Neural cell (in vitro differentiated cells): ENCODE measurements at regions not wholly inside any gene's neighbourhood (a gene's known extent, or its start where the extent isn't known, plus 50 kb on each side); places are given as distances from the start of the nearest gene placed in this dataset.
"Not testable (repeated sequence)": the region's sequence is repeated elsewhere in the genome, so short reads cannot be mapped to it uniquely, and the experiment has no call there.

ENCODE experiments used
- H2AFZ ChIP-seq: fragments of 200-600, 300-800 bp; sonication (generic), shearing (Covaris generic); 2 replicates; pipeline ENCODE4 v1.6.0; 2014; ENCODE audit warnings: low read depth, mild to moderate bottlenecking, antibody characterized with exemption, low read length, moderate library complexity
- H3F3A ChIP-seq: fragments of 200-600 bp; shearing (Covaris generic); 2 replicates; pipeline ENCODE4 v1.6.1; 2016; ENCODE audit warnings: mild to moderate bottlenecking, moderate library complexity, mixed read lengths, antibody characterized with exemption, low read length; ENCODE audit not compliant: insufficient read depth, poor library complexity, severe bottlenecking
- H3K27ac ChIP-seq: fragments of 200-600, 300-800 bp; sonication (generic), shearing (Covaris generic); 2 replicates; pipeline ENCODE4 v1.5.1; 2014; ENCODE audit warnings: mild to moderate bottlenecking, low read length, moderate library complexity
- H3K27me3 ChIP-seq: fragments of 300-800, 200-600 bp; sonication (generic), shearing (Covaris generic); 2 replicates; pipeline ENCODE4 v1.6.0; 2014; ENCODE audit warnings: mild to moderate bottlenecking, low read depth, low read length, moderate library complexity; ENCODE audit not compliant: insufficient read depth
- H3K36me3 ChIP-seq: fragments of 300-800, 200-600 bp; sonication (generic), shearing (Covaris generic); 2 replicates; pipeline ENCODE4 v1.5.1; 2014; ENCODE audit warnings: mild to moderate bottlenecking, antibody characterized with exemption, low read length, moderate library complexity; ENCODE audit not compliant: insufficient read depth
- H3K4me2 ChIP-seq: fragments of 300-800, 200-600 bp; sonication (generic), shearing (Covaris generic); 2 replicates; pipeline ENCODE4 v1.6.0; 2014; ENCODE audit warnings: mild to moderate bottlenecking, low read length
- H3K4me3 ChIP-seq: fragments of 300-800, 200-600 bp; sonication (generic), shearing (Covaris generic); 2 replicates; pipeline ENCODE4 v1.5.1; 2014; ENCODE audit warnings: mild to moderate bottlenecking, low read length, moderate library complexity
- H3K79me2 ChIP-seq: fragments of 200-600 bp; shearing (Covaris generic); replicated peaks from 2 replicates; pipeline ENCODE4 v1.6.0; 2014; ENCODE audit warnings: mild to moderate bottlenecking, low read length, moderate library complexity; ENCODE audit not compliant: insufficient read depth
- H3K9ac ChIP-seq: fragments of 300-800, 200-600 bp; sonication (generic), shearing (Covaris generic); 2 replicates; pipeline ENCODE4 v1.6.1; 2016; ENCODE audit warnings: mild to moderate bottlenecking, low read length, mixed read lengths
- H3K9me2 ChIP-seq: fragments of 200-600 bp; shearing (Covaris generic); 2 replicates; pipeline ENCODE4 v1.6.1; 2016; ENCODE audit warnings: mild to moderate bottlenecking, low read length, mixed read lengths; ENCODE audit not compliant: insufficient read depth
- H3K9me3 ChIP-seq: fragments of 200-600, 300-800 bp; sonication (generic), shearing (Covaris generic); 2 replicates; pipeline ENCODE4 v1.6.1; 2016; ENCODE audit warnings: mild to moderate bottlenecking, mixed run types, low read length, moderate library complexity, mixed read lengths
- H4K20me1 ChIP-seq: fragments of 200-600 bp; shearing (Covaris generic); 2 replicates; pipeline ENCODE4 v1.6.1; 2016; ENCODE audit warnings: mild to moderate bottlenecking, mixed run types; ENCODE audit not compliant: insufficient read depth
- EP300 ChIP-seq: fragments of 450-650 bp; conservative IDR thresholded peaks from 2 replicates; pipeline ENCODE4 v1.6.1; 2014; ENCODE audit warnings: antibody characterized with exemption, mild to moderate bottlenecking, moderate library complexity; ENCODE audit not compliant: poor library complexity, severe bottlenecking
- MXI1 ChIP-seq: fragments of 450-650 bp; conservative IDR thresholded peaks from 2 replicates; pipeline ENCODE4 v1.6.1; 2014; ENCODE audit warnings: antibody characterized with exemption, mild to moderate bottlenecking; ENCODE audit not compliant: poor library complexity, severe bottlenecking
- POLR2AphosphoS5 ChIP-seq: IDR thresholded peaks from 2 replicates; pipeline ENCODE4 v1.6.1; 2012
- RAD21 ChIP-seq: fragments of 450-650 bp; conservative IDR thresholded peaks from 2 replicates; pipeline ENCODE4 v1.6.1; 2014; ENCODE audit warnings: antibody characterized with exemption, mild to moderate bottlenecking, moderate library complexity
- REST ChIP-seq: IDR thresholded peaks from 2 replicates; pipeline ENCODE4 v1.6.1; 2012; ENCODE audit warnings: borderline replicate concordance
- SMC3 ChIP-seq: fragments of 450-650 bp; conservative IDR thresholded peaks from 2 replicates; pipeline ENCODE4 v1.6.1; 2014; ENCODE audit warnings: antibody characterized with exemption, mild to moderate bottlenecking, moderate library complexity; ENCODE audit not compliant: poor library complexity
- TAF1 ChIP-seq: IDR thresholded peaks from 2 replicates; pipeline ENCODE4 v1.6.1; 2012; ENCODE audit warnings: low read depth
- TF ChIP-seq, protein P1 (sequence below): fragments of 450-650 bp; IDR thresholded peaks from 2 replicates; pipeline ENCODE4 v1.5.1; 2014; ENCODE audit warnings: antibody characterized with exemption, mild to moderate bottlenecking, moderate library complexity; ENCODE audit not compliant: poor library complexity, severe bottlenecking

- H3K36me3 ChIP-seq, result no peaks in the 10 kb centered on the region
- H3K9me3 ChIP-seq, result no peaks in the 10 kb centered on the region
- H4K20me1 ChIP-seq, result no peaks in the 10 kb centered on the region
- TF ChIP-seq TAF1 (no peak), REST (no peak), POLR2AphosphoS5 (no peak), EP300 (no peak), MXI1 (no peak), RAD21 (no peak), SMC3 (no peak)
- TF ChIP-seq, protein P1, sequence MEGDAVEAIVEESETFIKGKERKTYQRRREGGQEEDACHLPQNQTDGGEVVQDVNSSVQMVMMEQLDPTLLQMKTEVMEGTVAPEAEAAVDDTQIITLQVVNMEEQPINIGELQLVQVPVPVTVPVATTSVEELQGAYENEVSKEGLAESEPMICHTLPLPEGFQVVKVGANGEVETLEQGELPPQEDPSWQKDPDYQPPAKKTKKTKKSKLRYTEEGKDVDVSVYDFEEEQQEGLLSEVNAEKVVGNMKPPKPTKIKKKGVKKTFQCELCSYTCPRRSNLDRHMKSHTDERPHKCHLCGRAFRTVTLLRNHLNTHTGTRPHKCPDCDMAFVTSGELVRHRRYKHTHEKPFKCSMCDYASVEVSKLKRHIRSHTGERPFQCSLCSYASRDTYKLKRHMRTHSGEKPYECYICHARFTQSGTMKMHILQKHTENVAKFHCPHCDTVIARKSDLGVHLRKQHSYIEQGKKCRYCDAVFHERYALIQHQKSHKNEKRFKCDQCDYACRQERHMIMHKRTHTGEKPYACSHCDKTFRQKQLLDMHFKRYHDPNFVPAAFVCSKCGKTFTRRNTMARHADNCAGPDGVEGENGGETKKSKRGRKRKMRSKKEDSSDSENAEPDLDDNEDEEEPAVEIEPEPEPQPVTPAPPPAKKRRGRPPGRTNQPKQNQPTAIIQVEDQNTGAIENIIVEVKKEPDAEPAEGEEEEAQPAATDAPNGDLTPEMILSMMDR, result no peak
- H3K79me2 ChIP-seq, result no peaks in the 10 kb centered on the region
- no peak overlapping the region for H3K9ac ChIP-seq
- no peak overlapping the region for H2AFZ ChIP-seq
- H3K9me2 ChIP-seq, result no peaks in the 10 kb centered on the region
- H3K4me3 ChIP-seq, result no peak overlapping the region
- no peak overlapping the region for H3K4me2 ChIP-seq
- H3K27ac ChIP-seq, result no peak overlapping the region
- H3K27me3 ChIP-seq, result no peaks in the 10 kb centered on the region
- no peaks in the 10 kb centered on the region for H3F3A ChIP-seq
Observed at GRCh38 chr4:66946761-66947160, 598.5 kb downstream of the CENPC start.

GRCh38 chr4:66943112-66943511 lies 602.2 kb downstream of the CENPC start:
- no peaks in the 10 kb centered on the region for H3K27me3 ChIP-seq
- H4K20me1 ChIP-seq, result no peaks in the 10 kb centered on the region
- no peak overlapping the region for H3K4me3 ChIP-seq
- H3K27ac ChIP-seq, result no peak overlapping the region
- H3K79me2 ChIP-seq, result no peaks in the 10 kb centered on the region
- TF ChIP-seq REST, result no peak
- TF ChIP-seq, protein P1, result no peak
- TF ChIP-seq EP300, result no peak
- no peak for TF ChIP-seq TAF1
- TF ChIP-seq RAD21, result no peak
- TF ChIP-seq MXI1, result no peak
- H3F3A ChIP-seq, result no peaks in the 10 kb centered on the region
- no peak overlapping the region for H3K4me2 ChIP-seq
- no peak overlapping the region for H2AFZ ChIP-seq
- no peak overlapping the region for H3K9ac ChIP-seq
- H3K36me3 ChIP-seq, result no peaks in the 10 kb centered on the region
- H3K9me2 ChIP-seq, result no peaks in the 10 kb centered on the region
- H3K9me3 ChIP-seq, result no peaks in the 10 kb centered on the region

GRCh38 chr4:66931981-66932380 lies 613.3 kb downstream of the CENPC start:
- not testable (repeated sequence) for H3K9me3 ChIP-seq, H3K4me2 ChIP-seq, H3F3A ChIP-seq, H3K36me3 ChIP-seq, H3K9ac ChIP-seq, H2AFZ ChIP-seq, H3K4me3 ChIP-seq, H3K27ac ChIP-seq, H3K27me3 ChIP-seq, H3K9me2 ChIP-seq, H4K20me1 ChIP-seq, H3K79me2 ChIP-seq
